Karpas-422 (cell line): ENCODE measurements at regions not wholly inside any gene's neighbourhood (a gene's known extent, or its start where the extent isn't known, plus 50 kb on each side); places are given as distances from the start of the nearest gene placed in this dataset.
A peak's percentile ranks its signal among the peaks of the same experiment; 100 is the strongest.

Experiments used
- DNase-seq: peaks from one replicate; pipeline ENCODE4 v3.0.0-alpha.2; 2015
- H2AFZ ChIP-seq: fragments of 200-600 bp; sonication (generic); 2 replicates; pipeline ENCODE4 v1.6.1; 2014; ENCODE audit warnings: antibody characterized with exemption, low read length, mixed read lengths
- H3K27ac ChIP-seq: fragments of 200-600 bp; sonication (generic); 2 replicates; pipeline ENCODE4 v1.5.1; 2014; ENCODE audit warnings: mild to moderate bottlenecking, low read length, moderate library complexity
- H3K27me3 ChIP-seq: fragments of 200-600 bp; sonication (generic); 2 replicates; pipeline ENCODE4 v1.6.1; 2014; ENCODE audit warnings: low read length, mixed read lengths
- H3K36me3 ChIP-seq: fragments of 200-600 bp; sonication (generic); 2 replicates; pipeline ENCODE4 v1.6.1; 2014; ENCODE audit warnings: low read length, mixed read lengths; ENCODE audit not compliant: insufficient read depth
- H3K4me1 ChIP-seq: fragments of 200-600 bp; sonication (generic); 2 replicates; pipeline ENCODE4 v1.6.1; 2014; ENCODE audit warnings: mild to moderate bottlenecking, low read length, mixed read lengths
- H3K4me2 ChIP-seq: fragments of 200-600 bp; sonication (generic); 2 replicates; pipeline ENCODE4 v1.6.1; 2014; ENCODE audit warnings: low read length, low read depth, mild to moderate bottlenecking; ENCODE audit not compliant: poor library complexity, severe bottlenecking
- H3K4me3 ChIP-seq: fragments of 200-600 bp; sonication (generic); 2 replicates; pipeline ENCODE4 v1.5.1; 2014; ENCODE audit warnings: mild to moderate bottlenecking, antibody characterized with exemption, low read length, mixed read lengths
- H3K79me2 ChIP-seq: fragments of 200-600 bp; sonication (generic); 2 replicates; pipeline ENCODE4 v1.6.1; 2014; ENCODE audit warnings: mild to moderate bottlenecking, low read length, mixed read lengths
- H3K9ac ChIP-seq: fragments of 200-600 bp; sonication (generic); 2 replicates; pipeline ENCODE4 v1.6.0; 2014; ENCODE audit warnings: low read length
- H3K9me2 ChIP-seq: fragments of 200-600 bp; sonication (generic), shearing (Covaris generic); replicated peaks from 2 replicates; pipeline ENCODE4 v1.6.0; 2014; ENCODE audit warnings: mild to moderate bottlenecking, low read length, moderate library complexity; ENCODE audit not compliant: insufficient read depth
- H3K9me3 ChIP-seq: fragments of 300-700, 200-600 bp; sonication (generic); 2 replicates; pipeline ENCODE4 v1.6.1; 2014; ENCODE audit warnings: low read length, mixed read lengths
- H4K20me1 ChIP-seq: fragments of 200-600 bp; sonication (generic); 2 replicates; pipeline ENCODE4 v1.6.1; 2014; ENCODE audit warnings: mild to moderate bottlenecking, antibody characterized with exemption, low read length, low read depth; ENCODE audit not compliant: insufficient read depth

GRCh38 chr13:66139701-66140100 lies 1090.4 kb downstream of the PCDH9 start:
- peak overlapping the region; percentile 54 for H3K4me2 ChIP-seq
- H3K4me3 ChIP-seq = no peak overlapping the region
- H4K20me1 ChIP-seq = no peaks in the 10 kb centered on the region
- peak overlapping the region; percentile 98 for H3K27ac ChIP-seq
- no peaks in the 10 kb centered on the region for H3K27me3 ChIP-seq
- H3K4me1 ChIP-seq = peaks cover 36% of the 10 kb centered on the region
- H3K79me2 ChIP-seq = no peaks in the 10 kb centered on the region
- peaks cover 5% of the 10 kb centered on the region; the same call in 1 of the 2 replicates for H3K9me3 ChIP-seq
- H3K9ac ChIP-seq = no peak overlapping the region
- H3K36me3 ChIP-seq = no peaks in the 10 kb centered on the region
- H3K9me2 ChIP-seq = no peaks in the 10 kb centered on the region
- H2AFZ ChIP-seq = peak overlapping the region; percentile 34; the same call in 1 of the 2 replicates
- peak; percentile 65 for DNase-seq

GRCh38 chr13:66139250-66139649 lies 1090.9 kb downstream of the PCDH9 start:
- Histone ChIP-seq H3K4me1 (peaks cover 36% of the 10 kb centered on the region), H3K9ac (no peak overlapping the region), H3K27me3 (no peaks in the 10 kb centered on the region), H4K20me1 (no peaks in the 10 kb centered on the region), H3K9me2 (no peaks in the 10 kb centered on the region), H3K36me3 (no peaks in the 10 kb centered on the region), H3K79me2 (no peaks in the 10 kb centered on the region), H3K27ac (peak overlapping the region; percentile 98), H3K9me3 (peaks cover 5% of the 10 kb centered on the region; the same call in 1 of the 2 replicates), H3K4me3 (0 out of 2 replicates have a peak overlapping the region, but pooled peaks have one; percentile 35), H3K4me2 (peak overlapping the region; percentile 54), H2AFZ (0 out of 2 replicates have a peak overlapping the region, but pooled peaks have one; percentile 34)
- DNase-seq = no peak

- Histone ChIP-seq H3K4me2 (peak overlapping the region; percentile 54), H3K27ac (peak overlapping the region; percentile 98), H3K9me3 (peaks cover 5% of the 10 kb centered on the region; the same call in 1 of the 2 replicates), H3K4me3 (peak overlapping the region; percentile 45), H3K79me2 (no peaks in the 10 kb centered on the region), H3K9me2 (no peaks in the 10 kb centered on the region), H3K27me3 (no peaks in the 10 kb centered on the region), H2AFZ (0 out of 2 replicates have a peak overlapping the region, but pooled peaks have one; percentile 34), H4K20me1 (no peaks in the 10 kb centered on the region), H3K36me3 (no peaks in the 10 kb centered on the region), H3K4me1 (peaks cover 36% of the 10 kb centered on the region), H3K9ac (peak overlapping the region; percentile 50)
- peak; percentile 87 for DNase-seq
Measured at GRCh38 chr13:66138172-66138811, 1091.8 kb downstream of the PCDH9 start.

GRCh38 chr13:66137384-66137783 lies 1092.8 kb downstream of the PCDH9 start:
- Histone ChIP-seq H4K20me1 (no peaks in the 10 kb centered on the region), H3K79me2 (no peaks in the 10 kb centered on the region), H3K27me3 (no peaks in the 10 kb centered on the region), H3K36me3 (no peaks in the 10 kb centered on the region), H3K4me1 (peaks cover 36% of the 10 kb centered on the region), H3K27ac (peak overlapping the region; percentile 98), H2AFZ (0 out of 2 replicates have a peak overlapping the region, but pooled peaks have one; percentile 65), H3K9me3 (peaks cover 5% of the 10 kb centered on the region; the same call in 1 of the 2 replicates), H3K4me3 (0 out of 2 replicates have a peak overlapping the region, but pooled peaks have one; percentile 14), H3K4me2 (peak overlapping the region; percentile 54), H3K9ac (peak overlapping the region; percentile 50), H3K9me2 (no peaks in the 10 kb centered on the region)
- DNase-seq = peak; percentile 40

GRCh38 chr13:66128692-66129269 lies 1101.4 kb downstream of the PCDH9 start:
- Histone ChIP-seq H3K4me2 (no peak overlapping the region), H3K27ac (no peak overlapping the region), H3K4me3 (no peak overlapping the region), H3K79me2 (no peaks in the 10 kb centered on the region), H3K9ac (no peak overlapping the region), H2AFZ (no peak overlapping the region), H3K36me3 (no peaks in the 10 kb centered on the region), H3K9me3 (peaks cover 4% of the 10 kb centered on the region; the same call in 1 of the 2 replicates), H4K20me1 (no peaks in the 10 kb centered on the region), H3K27me3 (no peaks in the 10 kb centered on the region), H3K4me1 (no peaks in the 10 kb centered on the region), H3K9me2 (no peaks in the 10 kb centered on the region)
- DNase-seq = no peak

- Histone ChIP-seq H3K4me3 (no peak overlapping the region), H3K27me3 (no peaks in the 10 kb centered on the region), H3K9me2 (no peaks in the 10 kb centered on the region), H2AFZ (no peak overlapping the region), H3K9ac (no peak overlapping the region), H3K79me2 (no peaks in the 10 kb centered on the region), H3K36me3 (no peaks in the 10 kb centered on the region), H3K9me3 (peaks cover 4% of the 10 kb centered on the region; the same call in 1 of the 2 replicates), H3K27ac (no peak overlapping the region), H3K4me1 (no peaks in the 10 kb centered on the region), H3K4me2 (no peak overlapping the region), H4K20me1 (no peaks in the 10 kb centered on the region)
- no peak for DNase-seq
Measured at GRCh38 chr13:66128201-66128600, 1101.9 kb downstream of the PCDH9 start.

- no peak overlapping the region for H3K27ac ChIP-seq
- H4K20me1 ChIP-seq = no peaks in the 10 kb centered on the region
- no peaks in the 10 kb centered on the region for H3K9me2 ChIP-seq
- no peak overlapping the region for H2AFZ ChIP-seq
- H3K27me3 ChIP-seq = no peaks in the 10 kb centered on the region
- H3K36me3 ChIP-seq = no peaks in the 10 kb centered on the region
- H3K9me3 ChIP-seq = no peaks in the 10 kb centered on the region
- no peak for DNase-seq
- H3K4me2 ChIP-seq = no peak overlapping the region
- H3K4me1 ChIP-seq = no peaks in the 10 kb centered on the region
- H3K79me2 ChIP-seq = no peaks in the 10 kb centered on the region
- no peak overlapping the region for H3K9ac ChIP-seq
- no peak overlapping the region for H3K4me3 ChIP-seq
Measured at GRCh38 chr13:66117563-66117962, 1112.6 kb downstream of the PCDH9 start.

GRCh38 chr13:66113882-66114526 lies 1116.1 kb downstream of the PCDH9 start:
- no peaks in the 10 kb centered on the region for H4K20me1 ChIP-seq
- no peaks in the 10 kb centered on the region for H3K79me2 ChIP-seq
- no peak overlapping the region for H3K4me3 ChIP-seq
- no peak overlapping the region for H3K4me2 ChIP-seq
- no peaks in the 10 kb centered on the region for H3K9me3 ChIP-seq
- no peaks in the 10 kb centered on the region for H3K9me2 ChIP-seq
- no peaks in the 10 kb centered on the region for H3K4me1 ChIP-seq
- H3K27me3 ChIP-seq = no peaks in the 10 kb centered on the region
- peak overlapping the region; percentile 11; the same call in 1 of the 2 replicates for H2AFZ ChIP-seq
- no peak overlapping the region for H3K9ac ChIP-seq
- no peaks in the 10 kb centered on the region for H3K36me3 ChIP-seq
- H3K27ac ChIP-seq = no peak overlapping the region
- no peak for DNase-seq
